Activated B cell treated with CpG ODN at 0.5 μM for 24 hours (primary cell): ENCODE measurements at regions not wholly inside any gene's neighbourhood (a gene's known extent, or its start where the extent isn't known, plus 50 kb on each side); places are given as distances from the start of the nearest gene placed in this dataset.

ENCODE experiments used
- ATAC-seq: fragments of 200-7000 bp; cut with Tn5 transposase; one replicate; pipeline ENCODE4 v1.10.0; 2021; ENCODE audit warnings: low read depth, mild to moderate bottlenecking, moderate library complexity
- CTCF ChIA-PET: fragments of 350-600 bp; sonication (Branson Sonifier 250); formaldehyde crosslinking; loops from one replicate; lab custom pipeline; 2021; ENCODE audit warnings: antibody characterized with exemption; lab: Charles Lee
- POLR2A ChIA-PET: fragments of 350-600 bp; sonication (Branson Sonifier 250); formaldehyde crosslinking; loops from one replicate; lab custom pipeline; 2021; ENCODE audit warnings: antibody characterized with exemption; lab: Charles Lee
- DNase-seq: peaks from one replicate; pipeline ENCODE4 v3.0.0; 2022
- H3K27ac Mint-ChIP-seq: one replicate; pipeline ENCODE4 v1.8.0; 2020; ENCODE audit warnings: mixed read lengths
- H3K27me3 Mint-ChIP-seq: one replicate; pipeline ENCODE4 v1.8.0; 2021; ENCODE audit warnings: mixed read lengths
- H3K36me3 Mint-ChIP-seq: one replicate; pipeline ENCODE4 v1.8.0; 2021; ENCODE audit warnings: low read depth, mixed read lengths
- H3K4me1 Mint-ChIP-seq: one replicate; pipeline ENCODE4 v1.8.0; 2021; ENCODE audit warnings: mixed read lengths
- H3K4me3 Mint-ChIP-seq: one replicate; pipeline ENCODE4 v1.8.0; 2020; ENCODE audit warnings: mild to moderate bottlenecking, mixed read lengths
- H3K9me3 Mint-ChIP-seq: one replicate; pipeline ENCODE4 v1.8.0; 2020; ENCODE audit warnings: mixed read lengths
- intact Hi-C: fragments of 100-400 bp; cut with micrococcal nuclease; formaldehyde crosslinking; loops from one replicate; pipeline ENCODE4 v1.15.1; 2024
- TF ChIP-seq, protein P1 (sequence below): fragments of 200-600 bp; IDR thresholded peaks from one replicate; pipeline ENCODE4 v1.8.0; 2022; ENCODE audit warnings: antibody characterized with exemption, mild to moderate bottlenecking

GRCh38 chr11:45058647-45058950 lies 87.8 kb upstream of the PRDM11 start:
- H3K4me1 Mint-ChIP-seq: peaks cover 14% of the 10 kb centered on the region
- H3K9me3 Mint-ChIP-seq: peaks cover 2% of the 10 kb centered on the region
- ATAC-seq: no peak
- TF ChIP-seq, protein P1, sequence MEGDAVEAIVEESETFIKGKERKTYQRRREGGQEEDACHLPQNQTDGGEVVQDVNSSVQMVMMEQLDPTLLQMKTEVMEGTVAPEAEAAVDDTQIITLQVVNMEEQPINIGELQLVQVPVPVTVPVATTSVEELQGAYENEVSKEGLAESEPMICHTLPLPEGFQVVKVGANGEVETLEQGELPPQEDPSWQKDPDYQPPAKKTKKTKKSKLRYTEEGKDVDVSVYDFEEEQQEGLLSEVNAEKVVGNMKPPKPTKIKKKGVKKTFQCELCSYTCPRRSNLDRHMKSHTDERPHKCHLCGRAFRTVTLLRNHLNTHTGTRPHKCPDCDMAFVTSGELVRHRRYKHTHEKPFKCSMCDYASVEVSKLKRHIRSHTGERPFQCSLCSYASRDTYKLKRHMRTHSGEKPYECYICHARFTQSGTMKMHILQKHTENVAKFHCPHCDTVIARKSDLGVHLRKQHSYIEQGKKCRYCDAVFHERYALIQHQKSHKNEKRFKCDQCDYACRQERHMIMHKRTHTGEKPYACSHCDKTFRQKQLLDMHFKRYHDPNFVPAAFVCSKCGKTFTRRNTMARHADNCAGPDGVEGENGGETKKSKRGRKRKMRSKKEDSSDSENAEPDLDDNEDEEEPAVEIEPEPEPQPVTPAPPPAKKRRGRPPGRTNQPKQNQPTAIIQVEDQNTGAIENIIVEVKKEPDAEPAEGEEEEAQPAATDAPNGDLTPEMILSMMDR: no peak
- H3K27me3 Mint-ChIP-seq: peaks cover 11% of the 10 kb centered on the region
- ChIA-PET CTCF (no interaction called here), POLR2A (no interaction called here)
- H3K27ac Mint-ChIP-seq: no peak overlapping the region
- no peaks in the 10 kb centered on the region for H3K36me3 Mint-ChIP-seq
- no peak overlapping the region for H3K4me3 Mint-ChIP-seq
- no peak for DNase-seq
- intact Hi-C loops: loop anchor here (2.0 kb wide), 1 partner anchor 14 kb away; no protein-coding TSS in a partner anchor

GRCh38 chr11:45060707-45061106 lies 85.7 kb upstream of the PRDM11 start:
- H3K27ac Mint-ChIP-seq: no peak overlapping the region
- POLR2A ChIA-PET: no interaction called here

DNA sequence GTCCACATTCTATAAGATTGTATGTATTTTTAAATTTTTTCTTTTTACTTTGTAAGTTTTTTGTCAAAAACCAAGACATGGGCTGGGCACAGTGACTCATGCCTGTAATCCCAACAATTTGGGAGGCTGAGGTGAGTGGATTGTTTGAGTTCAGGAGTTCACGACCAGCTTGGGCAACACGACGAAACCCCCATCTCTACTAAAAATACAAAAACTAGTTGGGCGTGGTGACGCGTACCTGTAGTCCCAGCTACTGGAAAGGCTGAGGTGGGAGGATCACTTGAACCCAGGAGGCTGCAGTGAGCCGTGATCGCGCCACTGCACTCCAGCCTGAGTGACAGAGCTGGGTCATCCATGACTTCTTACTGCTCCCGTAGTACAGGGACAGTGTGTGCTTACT lies 84.8 kb upstream of the PRDM11 start:
- TF ChIP-seq, protein P1: no peak
- ChIA-PET CTCF (interaction anchor here (0.6 kb wide), 1 partner anchor 495 kb away, joined by 3 read pairs; no protein-coding TSS in a partner anchor), POLR2A (no interaction called here)
- H3K27ac Mint-ChIP-seq: no peak overlapping the region
- no peaks in the 10 kb centered on the region for H3K36me3 Mint-ChIP-seq
- H3K4me1 Mint-ChIP-seq: no peaks in the 10 kb centered on the region
- no peak overlapping the region for H3K4me3 Mint-ChIP-seq
- H3K9me3 Mint-ChIP-seq: peaks cover 8% of the 10 kb centered on the region
- H3K27me3 Mint-ChIP-seq: peaks cover 1% of the 10 kb centered on the region
- intact Hi-C loops: no loop called here
- no peak for ATAC-seq
- DNase-seq: no peak

More at GRCh38 chr11:45060707-45061106, 85.7 kb upstream of the PRDM11 start:
- H3K4me3 Mint-ChIP-seq: no peak overlapping the region
- CTCF ChIA-PET: no interaction called here
- H3K4me1 Mint-ChIP-seq: no peaks in the 10 kb centered on the region
- DNase-seq (no peak), ATAC-seq (no peak)
- H3K27me3 Mint-ChIP-seq: peaks cover 1% of the 10 kb centered on the region
- peaks cover 6% of the 10 kb centered on the region for H3K9me3 Mint-ChIP-seq
- H3K36me3 Mint-ChIP-seq: no peaks in the 10 kb centered on the region
- intact Hi-C loops: no loop called here
- TF ChIP-seq, protein P1: no peak

DNA sequence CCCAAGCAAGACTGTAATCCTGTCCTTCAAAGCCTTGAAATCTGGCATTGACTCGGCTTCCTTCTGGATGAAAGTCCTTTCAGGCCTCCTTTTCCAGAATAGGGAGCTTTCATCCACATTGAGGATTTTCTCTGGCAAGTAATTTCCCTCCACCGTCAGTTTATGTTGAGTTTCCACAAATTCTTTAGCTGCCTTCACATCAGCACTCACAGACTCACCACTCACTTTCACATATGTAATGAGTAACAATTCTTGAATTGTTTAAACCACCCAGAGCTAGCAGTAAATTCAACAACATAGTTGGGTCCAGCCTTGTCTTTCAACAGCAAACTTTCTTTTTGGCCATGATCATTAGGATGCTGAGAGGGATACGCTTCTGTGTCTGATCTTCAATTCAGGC lies 84.3 kb upstream of the PRDM11 start:
- TF ChIP-seq, protein P1: no peak
- Mint-ChIP-seq H3K4me3 (no peak overlapping the region), H3K9me3 (peaks cover 9% of the 10 kb centered on the region), H3K4me1 (no peaks in the 10 kb centered on the region), H3K27ac (no peak overlapping the region), H3K27me3 (peaks cover 1% of the 10 kb centered on the region), H3K36me3 (no peaks in the 10 kb centered on the region)
- intact Hi-C loops: no loop called here
- no peak for DNase-seq
- ChIA-PET CTCF (interaction anchor here (0.6 kb wide), 1 partner anchor 496 kb away, joined by 3 read pairs; no protein-coding TSS in a partner anchor), POLR2A (no interaction called here)
- ATAC-seq: no peak

- H3K27ac Mint-ChIP-seq: no peak overlapping the region
- no peaks in the 10 kb centered on the region for H3K4me1 Mint-ChIP-seq
- intact Hi-C loops: no loop called here
- ChIA-PET POLR2A (no interaction called here), CTCF (no interaction called here)
- peaks cover under 1% of the 10 kb centered on the region for H3K27me3 Mint-ChIP-seq
- H3K4me3 Mint-ChIP-seq: no peak overlapping the region
- no peak for ATAC-seq
- H3K36me3 Mint-ChIP-seq: no peaks in the 10 kb centered on the region
- TF ChIP-seq, protein P1: no peak
- H3K9me3 Mint-ChIP-seq: peaks cover 9% of the 10 kb centered on the region
- DNase-seq: no peak
These were observed 83.3 kb upstream of the PRDM11 start for GRCh38 chr11:45062974-45063635.
